ENCODE measurements at regions not wholly inside any gene's neighbourhood (a gene's known extent, or its start where the extent isn't known, plus 50 kb on each side); places are given as distances from the start of the nearest gene placed in this dataset.

- DNase-seq: no peak
- Mint-ChIP-seq H3K4me3 (ENCODE audit: unreplicated experiment) (no peak overlapping the region), H3K27ac (ENCODE audit: unreplicated experiment) (no peak overlapping the region), H3K4me1 (ENCODE audit: low read depth, unreplicated experiment) (peaks cover 2% of the 10 kb centered on the region), H3K9me3 (ENCODE audit: unreplicated experiment) (peaks cover 2% of the 10 kb centered on the region), H3K36me3 (ENCODE audit: unreplicated experiment) (no peaks in the 10 kb centered on the region), H3K27me3 (ENCODE audit: unreplicated experiment) (no peaks in the 10 kb centered on the region)
- no peak for TF ChIP-seq CTCF (IDR thresholded peaks at IDR 0.05; ENCODE audit: partially characterized antibody, unreplicated experiment)
Measured at GRCh38 chr10:30560326-30560725, 69.2 kb downstream of the LYZL2 start.

GRCh38 chr10:30559180-30559579 lies 70.4 kb downstream of the LYZL2 start:
- no peak overlapping the region for H3K27ac Mint-ChIP-seq (ENCODE audit: unreplicated experiment)
- peaks cover 2% of the 10 kb centered on the region for H3K9me3 Mint-ChIP-seq (ENCODE audit: unreplicated experiment)
- no peak overlapping the region for H3K4me3 Mint-ChIP-seq (ENCODE audit: unreplicated experiment)
- H3K36me3 Mint-ChIP-seq (ENCODE audit: unreplicated experiment): no peaks in the 10 kb centered on the region
- TF ChIP-seq CTCF (IDR thresholded peaks at IDR 0.05; ENCODE audit: partially characterized antibody, unreplicated experiment): no peak
- H3K4me1 Mint-ChIP-seq (ENCODE audit: low read depth, unreplicated experiment): peaks cover 2% of the 10 kb centered on the region
- DNase-seq: no peak
- H3K27me3 Mint-ChIP-seq (ENCODE audit: unreplicated experiment): no peaks in the 10 kb centered on the region

GRCh38 chr10:30558411-30558810 lies 71.1 kb downstream of the LYZL2 start:
- Mint-ChIP-seq H3K36me3 (ENCODE audit: unreplicated experiment) (no peaks in the 10 kb centered on the region), H3K27ac (ENCODE audit: unreplicated experiment) (peak overlapping the region; percentile 41), H3K4me3 (ENCODE audit: unreplicated experiment) (no peak overlapping the region), H3K27me3 (ENCODE audit: unreplicated experiment) (no peaks in the 10 kb centered on the region), H3K4me1 (ENCODE audit: low read depth, unreplicated experiment) (peaks cover 8% of the 10 kb centered on the region), H3K9me3 (ENCODE audit: unreplicated experiment) (peaks cover 2% of the 10 kb centered on the region)
- no peak for TF ChIP-seq CTCF (IDR thresholded peaks at IDR 0.05; ENCODE audit: partially characterized antibody, unreplicated experiment)
- DNase-seq: no peak

GRCh38 chr10:30557884-30558283 lies 71.7 kb downstream of the LYZL2 start:
- no peak for DNase-seq
- peaks cover 8% of the 10 kb centered on the region for H3K4me1 Mint-ChIP-seq (ENCODE audit: low read depth, unreplicated experiment)
- no peaks in the 10 kb centered on the region for H3K36me3 Mint-ChIP-seq (ENCODE audit: unreplicated experiment)
- no peak overlapping the region for H3K4me3 Mint-ChIP-seq (ENCODE audit: unreplicated experiment)
- peaks cover 2% of the 10 kb centered on the region for H3K9me3 Mint-ChIP-seq (ENCODE audit: unreplicated experiment)
- TF ChIP-seq CTCF (IDR thresholded peaks at IDR 0.05; ENCODE audit: partially characterized antibody, unreplicated experiment): no peak
- H3K27ac Mint-ChIP-seq (ENCODE audit: unreplicated experiment): peak overlapping the region; percentile 41
- no peaks in the 10 kb centered on the region for H3K27me3 Mint-ChIP-seq (ENCODE audit: unreplicated experiment)

GRCh38 chr10:30556189-30556588 lies 73.4 kb downstream of the LYZL2 start:
- no peak for DNase-seq
- H3K9me3 Mint-ChIP-seq (ENCODE audit: unreplicated experiment): no peaks in the 10 kb centered on the region
- H3K4me1 Mint-ChIP-seq (ENCODE audit: low read depth, unreplicated experiment): peaks cover 9% of the 10 kb centered on the region
- no peak overlapping the region for H3K27ac Mint-ChIP-seq (ENCODE audit: unreplicated experiment)
- H3K36me3 Mint-ChIP-seq (ENCODE audit: unreplicated experiment): no peaks in the 10 kb centered on the region
- no peak for TF ChIP-seq CTCF (IDR thresholded peaks at IDR 0.05; ENCODE audit: partially characterized antibody, unreplicated experiment)
- H3K27me3 Mint-ChIP-seq (ENCODE audit: unreplicated experiment): no peaks in the 10 kb centered on the region
- H3K4me3 Mint-ChIP-seq (ENCODE audit: unreplicated experiment): no peak overlapping the region

All from glutamatergic neuron (in vitro differentiated cells).